CD4-positive, alpha-beta T cell treated with Interferon gamma for 1 hour (primary cell): ENCODE measurements at regions not wholly inside any gene's neighbourhood (a gene's known extent, or its start where the extent isn't known, plus 50 kb on each side); places are given as distances from the start of the nearest gene placed in this dataset.
"Not testable (repeated sequence)": the region's sequence is repeated elsewhere in the genome, so short reads cannot be mapped to it uniquely, and the experiment has no call there.

Source experiments
- DNase-seq: peaks from one replicate; pipeline ENCODE4 v3.0.0-alpha.2; 2020

GRCh38 chr21:6138244-6139136 lies 4382.9 kb upstream of the TPTE start:
- DNase-seq: not testable (repeated sequence)

- not testable (repeated sequence) for DNase-seq
These were observed 4382.1 kb upstream of the TPTE start for GRCh38 chr21:6139331-6139730.

- not testable (repeated sequence) for DNase-seq
These were observed 4381.5 kb upstream of the TPTE start for GRCh38 chr21:6139862-6140261.

GRCh38 chr21:6140467-6141137 lies 4380.8 kb upstream of the TPTE start:
- not testable (repeated sequence) for DNase-seq

GRCh38 chr21:6141138-6141474 lies 4380.3 kb upstream of the TPTE start:
- DNase-seq: not testable (repeated sequence)

GRCh38 chr21:6153154-6153553 lies 4368.2 kb upstream of the TPTE start:
- DNase-seq: not testable (repeated sequence)

GRCh38 chr21:6154524-6155320 lies 4366.7 kb upstream of the TPTE start:
- not testable (repeated sequence) for DNase-seq

- DNase-seq: not testable (repeated sequence)
These were observed 4364.5 kb upstream of the TPTE start for GRCh38 chr21:6156712-6157389.

GRCh38 chr21:6157515-6157914 lies 4363.9 kb upstream of the TPTE start:
- not testable (repeated sequence) for DNase-seq

- not testable (repeated sequence) for DNase-seq
These were observed 4363.2 kb upstream of the TPTE start for GRCh38 chr21:6158171-6158570.
